NT2/D1 (cell line): ENCODE measurements at regions not wholly inside any gene's neighbourhood (a gene's known extent, or its start where the extent isn't known, plus 50 kb on each side); places are given as distances from the start of the nearest gene placed in this dataset.

Experiments used
- DNase-seq: peaks from one replicate; pipeline ENCODE4 v3.0.0-alpha.2; 2011; ENCODE audit warnings: low read depth, low spot score
- H3K27me3 ChIP-seq: 2 replicates; pipeline ENCODE4 v1.6.0; 2011; ENCODE audit warnings: mild to moderate bottlenecking; ENCODE audit not compliant: insufficient read length, insufficient read depth
- H3K36me3 ChIP-seq: 2 replicates; pipeline ENCODE4 v1.6.1; 2011; ENCODE audit warnings: mild to moderate bottlenecking, low read length, mixed read lengths; ENCODE audit not compliant: insufficient read depth, insufficient read length
- H3K4me1 ChIP-seq: 2 replicates; pipeline ENCODE4 v1.5.1; 2011; ENCODE audit not compliant: insufficient read depth, insufficient read length
- H3K4me3 ChIP-seq: 2 replicates; pipeline ENCODE4 v1.5.1; 2011; ENCODE audit warnings: low read depth; ENCODE audit not compliant: insufficient read length
- H3K9ac ChIP-seq: 2 replicates; pipeline ENCODE4 v1.6.0; 2011; ENCODE audit warnings: low read depth; ENCODE audit not compliant: insufficient read length
- H3K9me3 ChIP-seq: 2 replicates; pipeline ENCODE4 v1.5.1; 2011; ENCODE audit warnings: mild to moderate bottlenecking, low read length; ENCODE audit not compliant: insufficient read depth
- SUZ12 ChIP-seq: IDR thresholded peaks from 2 replicates; pipeline ENCODE4 v1.6.1; 2011; ENCODE audit not compliant: insufficient read length, insufficient read depth; ENCODE audit errors: extremely low read depth
- YY1 ChIP-seq: IDR thresholded peaks from 2 replicates; pipeline ENCODE4 v1.6.1; 2011; ENCODE audit not compliant: insufficient read length, insufficient read depth
- ZNF274 ChIP-seq: IDR thresholded peaks from 2 replicates; pipeline ENCODE4 v1.6.1; 2011; ENCODE audit warnings: mild to moderate bottlenecking, low read depth, low read length

GRCh38 chr6:16819752-16820151 is 58.5 kb upstream of the ATXN1 start:
- Histone ChIP-seq H3K36me3 (no peaks in the 10 kb centered on the region), H3K9ac (no peak overlapping the region), H3K27me3 (no peaks in the 10 kb centered on the region), H3K4me3 (no peak overlapping the region), H3K4me1 (no peaks in the 10 kb centered on the region), H3K9me3 (no peaks in the 10 kb centered on the region)
- TF ChIP-seq SUZ12, result no peak
- TF ChIP-seq YY1, result no peak
- TF ChIP-seq ZNF274, result no peak
- DNase-seq, result no peak

- Histone ChIP-seq H3K36me3 (no peaks in the 10 kb centered on the region), H3K4me3 (no peak overlapping the region), H3K9ac (no peak overlapping the region), H3K27me3 (no peaks in the 10 kb centered on the region), H3K4me1 (no peaks in the 10 kb centered on the region), H3K9me3 (no peaks in the 10 kb centered on the region)
- no peak for TF ChIP-seq YY1
- TF ChIP-seq ZNF274, result no peak
- no peak for TF ChIP-seq SUZ12
- DNase-seq, result no peak
Observed at GRCh38 chr6:16818992-16819626, 57.8 kb upstream of the ATXN1 start.

- DNase-seq, result no peak
- no peak for TF ChIP-seq SUZ12
- TF ChIP-seq ZNF274, result no peak
- TF ChIP-seq YY1, result no peak
Observed at GRCh38 chr6:16817594-16817993, 56.3 kb upstream of the ATXN1 start.

GRCh38 chr6:16816891-16817290 is 55.6 kb upstream of the ATXN1 start:
- Histone ChIP-seq H3K9ac (no peak overlapping the region), H3K4me1 (no peaks in the 10 kb centered on the region), H3K9me3 (peaks cover 17% of the 10 kb centered on the region; the same call in 1 of the 2 replicates), H3K36me3 (no peaks in the 10 kb centered on the region), H3K27me3 (no peaks in the 10 kb centered on the region), H3K4me3 (no peak overlapping the region)
- TF ChIP-seq YY1, result no peak
- no peak for TF ChIP-seq SUZ12
- TF ChIP-seq ZNF274, result no peak
- no peak for DNase-seq

More at GRCh38 chr6:16817594-16817993, 56.3 kb upstream of the ATXN1 start:
- H3K36me3 ChIP-seq, result no peaks in the 10 kb centered on the region
- no peak overlapping the region for H3K4me3 ChIP-seq
- H3K9me3 ChIP-seq, result peaks cover 10% of the 10 kb centered on the region; the same call in 1 of the 2 replicates
- H3K4me1 ChIP-seq, result no peaks in the 10 kb centered on the region
- H3K27me3 ChIP-seq, result no peaks in the 10 kb centered on the region
- H3K9ac ChIP-seq, result no peak overlapping the region

GRCh38 chr6:16812993-16813392 is 51.7 kb upstream of the ATXN1 start:
- Histone ChIP-seq H3K36me3 (no peaks in the 10 kb centered on the region), H3K9me3 (peaks cover 23% of the 10 kb centered on the region; the same call in 1 of the 2 replicates), H3K4me3 (no peak overlapping the region), H3K4me1 (no peaks in the 10 kb centered on the region), H3K27me3 (no peaks in the 10 kb centered on the region), H3K9ac (no peak overlapping the region)
- no peak for DNase-seq
- TF ChIP-seq ZNF274 (no peak), YY1 (no peak), SUZ12 (no peak)

- no peak for TF ChIP-seq SUZ12
- no peak for TF ChIP-seq ZNF274
- no peak for TF ChIP-seq YY1
- DNase-seq, result no peak
- H3K4me1 ChIP-seq, result no peaks in the 10 kb centered on the region
- no peaks in the 10 kb centered on the region for H3K27me3 ChIP-seq
- peaks cover 23% of the 10 kb centered on the region; the same call in 1 of the 2 replicates for H3K9me3 ChIP-seq
- H3K9ac ChIP-seq, result no peak overlapping the region
- H3K4me3 ChIP-seq, result no peak overlapping the region
- no peaks in the 10 kb centered on the region for H3K36me3 ChIP-seq
Observed at GRCh38 chr6:16811277-16811979, 50.2 kb upstream of the ATXN1 start.
